Liver (tissue), 8 donors: ENCODE measurements at regions not wholly inside any gene's neighbourhood (a gene's known extent, or its start where the extent isn't known, plus 50 kb on each side); places are given as distances from the start of the nearest gene placed in this dataset.

Experiments used
- DNase-seq: peaks from one replicate; pipeline ENCODE4 v3.0.0-alpha.2; 2017; ENCODE audit warnings: low spot score
- H3K27ac ChIP-seq, 2 donors: one replicate each; pipeline ENCODE4 v1.7.0; 2013; ENCODE audit warnings: inconsistent platforms in 2 of 2, low read length in 2 of 2, control low read depth in 1 of 2, low read depth in 1 of 2, mild to moderate bottlenecking in 1 of 2
- H3K27me3 ChIP-seq, 4 donors: one replicate each; pipeline versions ENCODE4 v1.6.1 to v1.7.0; 2013; ENCODE audit warnings: low read length in 3 of 4, inconsistent platforms in 1 of 4, mild to moderate bottlenecking in 1 of 4, moderate library complexity in 1 of 4; ENCODE audit not compliant: control insufficient read depth in 4 of 4, insufficient read depth in 4 of 4
- H3K36me3 ChIP-seq, 4 donors: one replicate each; pipeline versions ENCODE4 v1.6.1 to v1.7.0; 2013; ENCODE audit warnings: low read length in 3 of 4, mild to moderate bottlenecking in 3 of 4, low read depth in 1 of 4, moderate library complexity in 1 of 4; ENCODE audit not compliant: control insufficient read depth in 4 of 4, insufficient read depth in 3 of 4
- H3K4me1 ChIP-seq, 4 donors: one replicate each; pipeline versions ENCODE4 v1.6.1 to v1.7.0; 2013; ENCODE audit warnings: low read length in 3 of 4, mild to moderate bottlenecking in 3 of 4, moderate library complexity in 1 of 4; ENCODE audit not compliant: control insufficient read depth in 4 of 4, insufficient read depth in 4 of 4
- H3K4me3 ChIP-seq, 3 donors: one replicate each; pipeline versions ENCODE4 v1.6.1 to v1.7.0; 2013; ENCODE audit warnings: low read length in 3 of 3, control low read depth in 1 of 3, low read depth in 1 of 3, mild to moderate bottlenecking in 1 of 3
- H3K9ac ChIP-seq, 2 donors: one replicate each; pipeline ENCODE4 v1.7.0; 2013; ENCODE audit warnings: low read length in 2 of 2, mild to moderate bottlenecking in 2 of 2, moderate library complexity in 2 of 2, control low read depth in 1 of 2, low read depth in 1 of 2
- H3K9me3 ChIP-seq, 4 donors: one replicate each; pipeline versions ENCODE4 v1.6.1 to v1.7.0; 2013; ENCODE audit warnings: low read length in 3 of 4; ENCODE audit not compliant: control insufficient read depth in 4 of 4
- ATF3 ChIP-seq: IDR thresholded peaks from 2 replicates; pipeline ENCODE4 v1.6.1; 2016; ENCODE audit warnings: antibody characterized with exemption
- CTCF ChIP-seq: fragments of 150-350 bp; IDR thresholded peaks from 2 replicates; pipeline ENCODE4 v1.5.1; 2017; ENCODE audit warnings: improper control_type of control experiment, low read depth, low read length; ENCODE audit not compliant: missing input control
- EGR1 ChIP-seq, 2 donors: IDR thresholded peaks; 2 replicates each; pipeline ENCODE4 v1.6.1; 2016 to 2018; ENCODE audit warnings: antibody characterized with exemption in 2 of 2, low read depth in 2 of 2
- FOXA1 ChIP-seq: IDR thresholded peaks from 2 replicates; pipeline ENCODE4 v1.6.1; 2016; ENCODE audit warnings: antibody characterized with exemption
- FOXA2 ChIP-seq: IDR thresholded peaks from 2 replicates; pipeline ENCODE4 v1.6.1; 2016; ENCODE audit warnings: antibody characterized with exemption
- GABPA ChIP-seq, 2 donors: IDR thresholded peaks in 1 of 2; conservative IDR thresholded peaks in 1 of 2; 2 replicates each; pipeline ENCODE4 v1.6.1; 2016; ENCODE audit warnings: antibody characterized with exemption in 2 of 2, mild to moderate bottlenecking in 1 of 2, moderate library complexity in 1 of 2
- HNF4A ChIP-seq, 2 donors: conservative IDR thresholded peaks; 2 replicates each; pipeline ENCODE4 v1.6.1; 2016; ENCODE audit warnings: antibody characterized with exemption in 2 of 2, mild to moderate bottlenecking in 2 of 2
- HNF4G ChIP-seq: IDR thresholded peaks from 2 replicates; pipeline ENCODE4 v1.6.1; 2016; ENCODE audit warnings: antibody characterized with exemption
- JUND ChIP-seq, 2 donors: IDR thresholded peaks; 2 replicates each; pipeline ENCODE4 v1.6.1; 2016; ENCODE audit warnings: antibody characterized with exemption in 2 of 2
- MAX ChIP-seq: IDR thresholded peaks from 2 replicates; pipeline ENCODE4 v1.6.1; 2016; ENCODE audit warnings: antibody characterized with exemption
- RAD21 ChIP-seq, 2 donors: IDR thresholded peaks; 2 replicates each; pipeline ENCODE4 v1.6.1; 2016; ENCODE audit warnings: antibody characterized with exemption in 2 of 2, mild to moderate bottlenecking in 2 of 2
- REST ChIP-seq: IDR thresholded peaks from 2 replicates; pipeline ENCODE4 v1.6.1; 2016; ENCODE audit warnings: antibody characterized with exemption, mild to moderate bottlenecking
- SP1 ChIP-seq: IDR thresholded peaks from 2 replicates; pipeline ENCODE4 v1.6.1; 2018; ENCODE audit warnings: antibody characterized with exemption, mild to moderate bottlenecking
- TAF1 ChIP-seq: conservative IDR thresholded peaks from 2 replicates; pipeline ENCODE4 v1.6.1; 2016; ENCODE audit warnings: antibody characterized with exemption, mild to moderate bottlenecking
- YY1 ChIP-seq: IDR thresholded peaks from 2 replicates; pipeline ENCODE4 v1.6.1; 2016; ENCODE audit warnings: antibody characterized with exemption, mild to moderate bottlenecking
- ZBTB33 ChIP-seq: IDR thresholded peaks from 2 replicates; pipeline ENCODE4 v1.6.1; 2016; ENCODE audit warnings: antibody characterized with exemption
- WGBS: extraction: QIAGEN DNeasy Blood & Tissue Kit; methylation state at CpG from one replicate; pipeline ENCODE4 v1.1.7; 2013; 5-methylcytosine and 5-hydroxymethylcytosine counted together
- donor health status: healthy.
- donor health status: healthy.
- donor health status: healthy.
- donor health status: healthy.
- donor health status: healthy.

GRCh38 chr4:159977907-159978617 is 875.2 kb downstream of the RAPGEF2 start (continued):
- no peak for TF ChIP-seq JUND (IDR thresholded peaks at IDR 0.05)
- no peak for TF ChIP-seq YY1
- TF ChIP-seq FOXA2, result no peak

- Histone ChIP-seq H3K27ac (no peak overlapping the region), H3K36me3 (no peaks in the 10 kb centered on the region), H3K4me3 (no peak overlapping the region), H3K27me3 (no peaks in the 10 kb centered on the region), H3K4me1 (no peaks in the 10 kb centered on the region), H3K9ac (no peak overlapping the region), H3K9me3 (no peaks in the 10 kb centered on the region)
- TF ChIP-seq MAX (no peak), REST (no peak), EGR1 (IDR thresholded peaks at IDR 0.05; ENCODE audit: low read depth in 2 of 2) (no peak), SP1 (no peak), HNF4G (no peak), HNF4A (conservative IDR thresholded peaks at IDR 0.05) (no peak), TAF1 (no peak), JUND (IDR thresholded peaks at IDR 0.05) (no peak), FOXA1 (no peak), ZBTB33 (no peak), RAD21 (IDR thresholded peaks at IDR 0.05) (no peak), ATF3 (no peak), FOXA2 (no peak), GABPA (IDR thresholded peaks at IDR 0.05 in 1 of 2, conservative IDR thresholded peaks at IDR 0.05 in 1 of 2) (no peak), CTCF (no peak)
- WGBS, result 92% methylated on average over 1 of the region's 1 CpG
- no peak for DNase-seq
Observed at GRCh38 chr4:159979351-159979750, 876.5 kb downstream of the RAPGEF2 start.
